ENCODE measurements at regions not wholly inside any gene's neighbourhood (a gene's known extent, or its start where the extent isn't known, plus 50 kb on each side); places are given as distances from the start of the nearest gene placed in this dataset.

GRCh38 chr2:79453918-79454317 is 58.9 kb upstream of the CTNNA2 start:
- DNase-seq (ENCODE audit: low spot score) = no peak

GRCh38 chr2:79452651-79453050 is 60.2 kb upstream of the CTNNA2 start:
- DNase-seq (ENCODE audit: low spot score) = no peak

- no peak for DNase-seq (ENCODE audit: low spot score)
Measured at GRCh38 chr2:79447463-79447862, 65.4 kb upstream of the CTNNA2 start.

- DNase-seq (ENCODE audit: low spot score) = no peak
Measured at GRCh38 chr2:79446313-79446712, 66.5 kb upstream of the CTNNA2 start.

DNA sequence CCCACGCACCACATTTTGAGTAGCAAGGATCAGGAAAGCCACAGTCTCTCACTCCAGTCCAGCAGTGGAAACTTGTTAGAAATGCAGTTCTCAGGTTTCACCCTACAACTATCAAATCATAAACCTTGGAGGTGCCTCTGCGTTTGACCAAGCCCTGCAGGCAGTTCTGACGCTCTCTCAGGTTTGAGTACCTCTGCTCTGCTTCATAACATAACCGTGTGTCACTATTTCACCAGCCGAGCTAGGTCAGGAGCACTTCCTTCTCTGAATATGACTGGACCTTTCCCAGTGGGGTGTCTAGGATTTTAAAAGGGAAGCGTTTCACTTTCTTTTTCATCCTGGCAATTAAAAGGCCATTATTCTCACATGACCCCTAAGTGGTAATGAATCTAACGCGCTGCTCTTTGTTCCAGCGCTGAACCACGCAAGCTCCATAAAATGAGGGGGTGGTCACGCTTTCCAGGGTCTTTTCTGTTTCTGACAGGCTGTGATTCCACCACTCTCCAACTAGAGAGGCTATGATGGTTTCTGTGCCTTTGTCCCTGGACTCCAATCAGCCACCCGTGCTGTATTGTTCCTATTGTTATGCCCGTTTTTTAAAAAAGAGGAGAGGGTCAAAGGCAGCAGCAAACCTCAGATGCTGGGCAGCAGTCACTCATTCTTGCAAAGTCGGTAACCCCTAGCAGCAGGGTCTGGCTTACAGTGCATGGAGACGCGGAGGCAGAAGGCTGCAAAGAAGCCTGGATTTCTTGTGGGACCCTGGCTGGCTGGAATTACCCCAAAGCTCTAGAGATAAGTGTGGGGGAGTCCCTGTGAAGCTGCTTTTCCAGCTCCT is 75.2 kb upstream of the CTNNA2 start:
- DNase-seq (ENCODE audit: low spot score) = no peak

DNA sequence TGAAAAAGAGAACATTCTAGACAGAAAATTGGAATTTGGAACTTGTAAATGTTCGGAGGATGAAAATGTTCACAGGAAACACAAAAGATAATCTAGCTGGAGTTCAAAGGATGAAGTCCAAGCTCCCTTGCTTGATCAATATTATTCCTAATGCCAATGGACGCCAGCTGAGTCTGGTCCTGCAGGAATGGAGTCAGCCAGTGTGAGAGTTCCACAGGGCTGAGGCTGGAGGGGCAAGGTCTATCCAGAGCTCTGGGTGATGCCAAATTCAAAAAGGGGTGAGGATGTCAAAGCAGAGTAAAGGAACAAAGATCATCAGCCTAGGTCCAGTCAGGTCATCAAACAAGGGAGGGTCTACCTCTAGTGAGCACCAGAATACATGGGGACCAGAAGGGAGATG is 78.5 kb upstream of the CTNNA2 start:
- no peak for DNase-seq (ENCODE audit: low spot score)

GRCh38 chr2:79432731-79433146 is 80.1 kb upstream of the CTNNA2 start:
- no peak for DNase-seq (ENCODE audit: low spot score)

- DNase-seq (ENCODE audit: low spot score) = no peak
Measured at GRCh38 chr2:79428745-79429144, 84.1 kb upstream of the CTNNA2 start.

DNA sequence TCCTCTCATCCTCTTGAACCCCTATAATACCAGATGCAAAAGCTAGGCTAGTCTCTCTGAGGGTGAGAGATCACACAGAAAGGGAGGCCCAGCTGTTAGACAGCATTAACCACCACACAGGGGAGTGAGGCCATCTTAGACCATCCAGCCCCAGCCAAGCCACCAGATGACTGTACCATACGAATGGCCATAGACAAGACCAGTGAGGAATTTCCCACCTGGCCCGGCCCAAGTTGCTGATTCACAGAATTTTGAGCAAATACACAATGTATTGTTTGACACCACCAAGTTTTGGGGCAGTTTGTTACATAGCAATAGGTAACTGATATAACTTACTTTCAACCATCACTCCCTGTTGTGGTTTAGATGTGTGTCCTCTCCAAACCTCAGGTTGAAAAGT is 98.2 kb upstream of the CTNNA2 start:
- no peak for DNase-seq (ENCODE audit: low spot score)

- DNase-seq (ENCODE audit: low spot score) = no peak
Measured at GRCh38 chr2:79394485-79394859, 118.4 kb upstream of the CTNNA2 start.

DNA sequence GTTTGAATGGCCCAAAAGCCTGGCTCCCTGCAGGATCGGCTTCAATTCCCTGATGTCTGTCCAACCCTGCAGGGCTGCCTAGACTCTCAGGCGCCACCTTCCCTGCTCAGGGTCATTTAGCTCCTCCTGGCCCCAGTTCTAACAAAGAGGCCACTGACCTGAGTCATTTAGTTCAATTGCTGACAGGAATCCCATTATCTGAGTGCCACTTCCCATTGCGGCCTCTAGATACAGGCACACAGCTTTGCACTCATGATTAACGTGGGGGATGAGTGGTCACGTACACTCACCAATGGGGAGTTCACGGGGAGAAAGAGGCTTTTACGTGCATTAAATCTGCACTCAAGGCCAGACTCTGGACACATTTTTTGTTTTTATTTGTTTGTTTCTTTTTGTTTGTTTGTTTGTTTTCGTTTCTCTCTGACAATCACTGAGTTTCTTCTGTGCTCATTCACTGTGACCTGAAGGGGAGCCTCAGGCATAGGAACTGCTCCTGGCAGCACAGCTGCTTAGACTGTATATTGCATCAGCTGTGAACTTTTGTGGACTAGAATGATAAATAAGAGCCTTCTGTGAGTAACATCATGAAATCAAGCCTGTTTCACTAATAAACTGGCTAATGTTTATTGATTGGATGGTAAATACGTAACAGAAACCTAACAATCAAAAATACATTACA is 118.9 kb upstream of the CTNNA2 start:
- DNase-seq (ENCODE audit: low spot score) = no peak

DNA sequence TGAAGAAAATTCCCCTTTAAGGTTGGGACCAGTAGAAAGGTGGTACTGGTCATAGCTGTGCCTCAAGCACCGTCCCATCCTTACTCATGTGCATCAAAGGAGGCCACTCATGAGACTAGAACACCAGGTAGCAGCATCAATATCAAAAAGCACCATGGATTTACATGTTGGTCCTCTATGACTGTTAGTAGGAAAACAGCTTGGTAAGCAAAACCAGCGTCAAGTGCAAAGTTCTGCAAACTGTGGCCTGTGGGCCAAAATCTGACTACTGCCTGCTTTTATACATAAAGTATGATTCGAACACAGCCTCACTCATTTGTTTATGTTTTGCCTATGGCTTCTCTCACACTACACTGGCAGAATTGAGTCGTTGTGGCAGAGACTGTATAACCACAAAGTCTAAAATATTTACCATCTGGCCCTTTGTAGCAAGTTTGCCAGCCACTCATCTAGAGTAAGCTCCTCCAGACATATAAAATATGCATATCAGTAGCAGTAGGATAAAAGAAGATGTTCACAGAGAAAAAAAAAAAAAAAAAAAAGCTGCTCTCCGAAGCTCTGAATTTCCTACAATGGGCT is 119.7 kb upstream of the CTNNA2 start:
- DNase-seq (ENCODE audit: low spot score) = no peak

DNA sequence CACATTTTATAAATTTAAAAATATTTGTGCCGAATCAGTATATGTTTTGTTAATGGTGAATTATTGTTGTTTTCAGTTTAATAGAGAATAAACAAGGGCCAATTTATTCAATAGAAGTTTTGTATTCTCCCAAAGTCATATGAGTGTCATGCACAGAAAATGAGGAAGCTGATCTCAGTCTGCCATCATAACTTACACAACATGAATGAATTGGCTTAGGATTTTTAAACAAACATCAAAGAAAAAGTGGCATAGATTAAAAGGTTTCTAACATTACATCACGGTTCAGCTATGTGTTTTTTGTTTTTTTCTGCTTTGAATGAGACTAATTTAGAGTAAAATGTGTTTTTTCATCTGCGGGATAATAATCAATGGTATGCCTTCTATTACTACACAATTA is 123.4 kb upstream of the CTNNA2 start:
- DNase-seq (ENCODE audit: low spot score) = no peak

GRCh38 chr2:79388024-79388423 is 124.8 kb upstream of the CTNNA2 start:
- DNase-seq (ENCODE audit: low spot score) = no peak

DNA sequence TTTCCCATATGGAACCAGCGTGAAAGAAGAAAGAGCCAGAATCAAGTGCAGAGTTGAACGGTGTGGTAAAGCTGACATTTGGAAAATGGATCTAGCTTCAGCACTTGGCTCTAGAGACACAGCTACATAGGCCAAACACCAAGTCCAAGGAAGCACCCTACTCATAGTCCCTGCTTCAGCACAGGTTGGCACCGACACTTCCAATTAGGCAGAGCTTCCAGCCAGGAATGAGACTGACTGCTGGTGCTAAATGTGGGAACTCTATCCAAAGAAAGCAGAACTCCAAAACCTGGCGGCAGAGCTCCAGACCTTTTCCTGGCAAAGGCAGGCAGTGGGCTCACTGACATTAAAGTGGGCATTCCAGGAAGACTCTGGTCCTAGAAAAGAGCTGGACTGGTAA is 125.4 kb upstream of the CTNNA2 start:
- no peak for DNase-seq (ENCODE audit: low spot score)

DNA sequence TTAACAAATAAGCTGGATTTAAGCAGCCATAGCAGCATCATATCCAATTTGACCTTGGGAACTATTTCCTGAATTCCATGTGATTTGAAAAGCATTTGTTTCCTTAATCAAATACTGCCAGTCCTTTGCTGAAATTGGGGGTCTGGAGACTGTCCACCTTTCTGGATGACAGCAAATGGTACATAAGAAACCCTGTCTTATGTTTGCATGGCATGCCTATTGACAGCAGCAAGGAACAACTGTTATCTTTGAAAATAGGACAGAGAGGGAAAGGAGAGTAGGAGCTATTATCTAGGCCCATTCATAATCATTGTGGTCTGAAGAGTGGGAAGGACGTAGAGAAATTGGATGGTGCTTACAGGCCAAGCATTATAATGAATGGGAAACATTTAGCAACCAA is 129.2 kb upstream of the CTNNA2 start:
- DNase-seq (ENCODE audit: low spot score) = no peak

DNA sequence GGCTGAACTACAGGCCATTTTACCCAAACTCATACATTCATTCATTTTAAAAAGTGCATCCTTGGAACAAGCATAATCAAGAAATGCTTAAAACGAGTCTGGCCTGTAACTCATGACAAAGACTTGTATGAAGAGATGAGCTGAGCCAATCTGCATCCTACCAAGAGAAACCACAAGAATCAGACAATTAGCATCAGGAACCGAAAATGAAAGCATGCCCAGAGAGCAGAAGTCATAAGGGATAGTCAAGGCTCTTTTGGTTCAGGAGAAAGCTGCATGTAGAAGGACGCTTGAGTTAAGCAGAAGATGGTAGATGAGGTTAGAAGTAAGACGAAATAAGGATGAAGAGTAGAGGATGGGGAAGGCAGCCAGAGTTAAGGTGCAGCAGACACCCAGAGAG is 137.0 kb upstream of the CTNNA2 start:
- DNase-seq (ENCODE audit: low spot score) = no peak

DNA sequence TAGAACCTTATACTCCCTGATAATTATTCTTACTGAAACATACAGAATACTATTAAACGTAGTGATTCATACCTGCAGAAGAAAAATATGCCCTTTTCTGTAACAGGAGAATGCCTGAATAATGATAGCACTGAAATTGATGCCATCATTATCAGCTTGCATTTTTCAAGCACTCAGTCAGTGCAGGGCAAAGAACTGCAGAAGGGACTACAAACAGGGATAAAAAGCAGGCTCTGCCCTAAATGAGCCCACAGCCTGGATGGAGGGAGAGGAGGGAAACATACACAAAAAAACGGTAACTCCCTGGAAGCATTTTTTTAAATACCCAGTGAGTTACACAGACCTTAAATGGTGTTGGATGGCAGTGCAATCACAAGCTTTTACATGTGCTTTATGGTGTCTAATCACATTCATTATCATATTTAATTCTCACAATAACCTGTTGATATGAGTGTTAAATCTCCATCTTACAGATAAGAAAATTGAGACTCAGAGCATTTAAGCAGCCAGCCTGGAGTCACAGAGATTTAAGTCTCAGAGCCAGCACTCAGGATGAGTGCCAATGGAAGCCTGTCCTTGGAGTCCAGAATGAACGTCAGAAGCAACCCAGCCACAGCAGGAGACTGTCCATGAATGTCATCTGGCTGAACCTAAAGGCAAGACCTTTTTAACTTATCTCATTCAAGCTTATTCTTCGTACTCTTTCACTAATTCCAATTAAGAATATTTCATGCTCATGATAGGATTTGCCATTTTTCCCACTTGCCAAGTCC is 139.3 kb upstream of the CTNNA2 start:
- DNase-seq (ENCODE audit: low spot score) = no peak

- no peak for DNase-seq (ENCODE audit: low spot score)
Measured at GRCh38 chr2:79370976-79371538, 141.8 kb upstream of the CTNNA2 start.

DNA sequence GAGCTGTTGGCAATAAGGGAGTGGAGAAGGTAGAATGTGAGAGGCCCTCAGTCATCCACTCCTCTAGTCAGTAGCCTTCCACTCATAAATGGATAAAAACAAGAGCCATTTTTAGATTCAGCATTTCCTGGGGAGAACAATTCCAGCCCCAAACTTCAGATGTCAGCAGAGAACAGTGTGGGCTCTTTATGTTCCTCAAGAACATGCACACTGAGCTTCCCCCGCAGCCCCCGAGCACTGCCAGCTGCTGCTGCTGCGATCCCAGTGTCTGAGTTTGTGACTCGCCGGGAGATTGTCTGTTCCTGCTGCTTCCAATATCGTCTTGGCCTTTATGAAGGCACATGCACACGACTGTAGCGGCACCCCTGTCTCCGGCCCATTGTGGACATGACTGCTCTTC is 143.7 kb upstream of the CTNNA2 start:
- DNase-seq (ENCODE audit: low spot score) = no peak

GRCh38 chr2:79368116-79368630 is 144.7 kb upstream of the CTNNA2 start:
- no peak for DNase-seq (ENCODE audit: low spot score)

- no peak for DNase-seq (ENCODE audit: low spot score)
Measured at GRCh38 chr2:79359419-79359818, 153.4 kb upstream of the CTNNA2 start.
